ENCODE measurements at regions not wholly inside any gene's neighbourhood (a gene's known extent, or its start where the extent isn't known, plus 50 kb on each side); places are given as distances from the start of the nearest gene placed in this dataset.

GRCh38 chr13:47218611-47219010 is 321.8 kb upstream of the HTR2A start:
- WGBS, 2 experiments (ENCODE audit: extremely low coverage in 2 of 2, insufficient read length in 1 of 2) = no CpG with 5 or more reads among the region's 2 CpGs
- dilution Hi-C loops (cut with HindIII; ENCODE audit: low sequenced_read_pairs, unreplicated experiment) = no loop called here
- ATAC-seq (ENCODE audit: low read depth) (no peak), DNase-seq (no peak)
- no peak overlapping the region for H2BK15ac ChIP-seq (ENCODE audit: low read depth, low read length)
- H3K4ac ChIP-seq (ENCODE audit: low read depth, low read length) = no peak overlapping the region
- H2AK5ac ChIP-seq (ENCODE audit: low read depth, low read length) = no peak overlapping the region
- H3K23ac ChIP-seq (ENCODE audit: low read depth, low read length) = no peak overlapping the region
- no peak overlapping the region for H3K4me3 ChIP-seq (ENCODE audit: insufficient read depth, low read depth, low read length)
- H3K9me3 ChIP-seq (ENCODE audit: control insufficient read depth, insufficient read depth, low read length) = no peaks in the 10 kb centered on the region
- ChIA-PET POLR2A (ENCODE audit: unreplicated experiment) (no interaction called here), CTCF (no interaction called here)
- no peak for TF ChIP-seq BHLHE40 (IDR thresholded peaks at IDR 0.05; ENCODE audit: low read depth, low read length)
- TF ChIP-seq MXI1 (IDR thresholded peaks at IDR 0.05; ENCODE audit: borderline replicate concordance, low read depth, low read length) = no peak
- no peak for TF ChIP-seq FOS (IDR thresholded peaks at IDR 0.05; ENCODE audit: low read depth, low read length)
- no peak for TF ChIP-seq RAD21 (IDR thresholded peaks at IDR 0.05; ENCODE audit: low read length)
- no peak for TF ChIP-seq CEBPB (IDR thresholded peaks at IDR 0.05; ENCODE audit: low read depth, low read length)
- TF ChIP-seq RCOR1 (IDR thresholded peaks at IDR 0.05; ENCODE audit: insufficient replicate concordance, low read length) = no peak
- no peak for TF ChIP-seq MAFK (IDR thresholded peaks at IDR 0.05; ENCODE audit: low read depth, low read length)
- no peak for TF ChIP-seq POLR2A (IDR thresholded peaks at IDR 0.05; ENCODE audit: low read depth, low read length)
- no peak for TF ChIP-seq SMC3 (IDR thresholded peaks at IDR 0.05; ENCODE audit: low read depth, low read length)
- no peak for TF ChIP-seq NFE2L2 (IDR thresholded peaks at IDR 0.05; ENCODE audit: low read depth, low read length)
- TF ChIP-seq RFX5 (IDR thresholded peaks at IDR 0.05; ENCODE audit: low read depth, low read length) = no peak
- no peak for TF ChIP-seq MAZ (IDR thresholded peaks at IDR 0.05; ENCODE audit: borderline replicate concordance, low read depth, low read length)
- H2BK20ac ChIP-seq (ENCODE audit: low read depth, low read length) = no peak overlapping the region
- no peak overlapping the region for H4K91ac ChIP-seq (ENCODE audit: insufficient read depth, low read depth, low read length)
- H3K9me1 ChIP-seq (ENCODE audit: insufficient read depth, low read length) = no peaks in the 10 kb centered on the region
- no peaks in the 10 kb centered on the region for H3K36me3 ChIP-seq (ENCODE audit: control insufficient read depth, insufficient read depth, low read length)
- H2BK5ac ChIP-seq (ENCODE audit: low read depth, low read length, poor library complexity, severe bottlenecking) = no peak overlapping the region
- no peaks in the 10 kb centered on the region for H3K79me1 ChIP-seq (ENCODE audit: low read depth in 1 of 2, low read length in 2 of 2)
- no peak overlapping the region for H4K5ac ChIP-seq (ENCODE audit: low read depth, low read length)
- no peak overlapping the region for H3K4me2 ChIP-seq (ENCODE audit: low read depth, low read length)
- H3K27ac ChIP-seq (ENCODE audit: insufficient read depth, low read length) = no peak overlapping the region
- H3K27me3 ChIP-seq (ENCODE audit: control insufficient read depth, insufficient read depth, low read length) = no peaks in the 10 kb centered on the region
- no peak overlapping the region for H2AFZ ChIP-seq (replicated peaks; ENCODE audit: low read length, poor library complexity)
- H2AK9ac ChIP-seq (replicated peaks; ENCODE audit: low read depth, low read length, poor library complexity) = no peak overlapping the region
- no TSS peak for BruUV-seq (replicated peaks)
- in situ Hi-C loops (cut with MboI; ENCODE audit: low sequenced_read_pairs) = no loop called here
- H3K18ac ChIP-seq (ENCODE audit: low read depth, low read length) = no peak overlapping the region
- no peak overlapping the region for H3K14ac ChIP-seq (replicated peaks; ENCODE audit: low read depth, low read length)
- H3K56ac ChIP-seq (ENCODE audit: extremely low read depth, insufficient read depth, low read length) = no peak overlapping the region
- no peaks in the 10 kb centered on the region; the same call in 1 of the 2 replicates for H3K4me1 ChIP-seq (ENCODE audit: control insufficient read depth, insufficient read depth, low read length)
- H3K9ac ChIP-seq (ENCODE audit: low read depth, low read length) = no peak overlapping the region
- intact Hi-C loops (cut with micrococcal nuclease) = loop anchor here (10.0 kb wide), 1 partner anchor 324 kb away; the partner anchor contains the start of gene HTR2A
- no peak overlapping the region for H2BK120ac ChIP-seq (ENCODE audit: low read depth, low read length)
- H4K8ac ChIP-seq (ENCODE audit: low read depth in 2 of 2, low read length in 2 of 2) = no peak overlapping the region
- H4K20me1 ChIP-seq (ENCODE audit: insufficient read depth, low read length) = no peaks in the 10 kb centered on the region
